ENCODE measurements at regions not wholly inside any gene's neighbourhood (a gene's known extent, or its start where the extent isn't known, plus 50 kb on each side); places are given as distances from the start of the nearest gene placed in this dataset.

- Histone ChIP-seq H3K4me1 (ENCODE audit: insufficient read depth, low read length, poor library complexity, severe bottlenecking) (no peaks in the 10 kb centered on the region), H3K9me3 (ENCODE audit: low read depth, low read length, poor library complexity, severe bottlenecking) (peaks cover 13% of the 10 kb centered on the region), H3K36me3 (ENCODE audit: insufficient read depth, low read length, poor library complexity, severe bottlenecking) (no peaks in the 10 kb centered on the region), H3K27ac (ENCODE audit: low read depth, low read length, poor library complexity, severe bottlenecking) (no peak overlapping the region), H3K27me3 (replicated peaks; ENCODE audit: insufficient read depth, low read depth, low read length, poor library complexity) (no peaks in the 10 kb centered on the region), H3K4me3 (ENCODE audit: low read depth, low read length, poor library complexity, severe bottlenecking) (no peak overlapping the region)
- ChIA-PET CTCF (interaction anchor here (0.6 kb wide), 1 partner anchor 836 kb away, joined by 5 read pairs; no protein-coding TSS in a partner anchor), POLR2A (ENCODE audit: low non-redundant PET) (no interaction called here)
- TF ChIP-seq, protein P1, sequence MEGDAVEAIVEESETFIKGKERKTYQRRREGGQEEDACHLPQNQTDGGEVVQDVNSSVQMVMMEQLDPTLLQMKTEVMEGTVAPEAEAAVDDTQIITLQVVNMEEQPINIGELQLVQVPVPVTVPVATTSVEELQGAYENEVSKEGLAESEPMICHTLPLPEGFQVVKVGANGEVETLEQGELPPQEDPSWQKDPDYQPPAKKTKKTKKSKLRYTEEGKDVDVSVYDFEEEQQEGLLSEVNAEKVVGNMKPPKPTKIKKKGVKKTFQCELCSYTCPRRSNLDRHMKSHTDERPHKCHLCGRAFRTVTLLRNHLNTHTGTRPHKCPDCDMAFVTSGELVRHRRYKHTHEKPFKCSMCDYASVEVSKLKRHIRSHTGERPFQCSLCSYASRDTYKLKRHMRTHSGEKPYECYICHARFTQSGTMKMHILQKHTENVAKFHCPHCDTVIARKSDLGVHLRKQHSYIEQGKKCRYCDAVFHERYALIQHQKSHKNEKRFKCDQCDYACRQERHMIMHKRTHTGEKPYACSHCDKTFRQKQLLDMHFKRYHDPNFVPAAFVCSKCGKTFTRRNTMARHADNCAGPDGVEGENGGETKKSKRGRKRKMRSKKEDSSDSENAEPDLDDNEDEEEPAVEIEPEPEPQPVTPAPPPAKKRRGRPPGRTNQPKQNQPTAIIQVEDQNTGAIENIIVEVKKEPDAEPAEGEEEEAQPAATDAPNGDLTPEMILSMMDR (conservative IDR thresholded peaks at IDR 0.05; ENCODE audit: low read depth, low read length), result no peak
- no peak for TF ChIP-seq EZH2 (IDR thresholded peaks at IDR 0.05; ENCODE audit: borderline replicate concordance, low read depth, low read length, poor library complexity, severe bottlenecking)
- intact Hi-C loops (cut with micrococcal nuclease; ENCODE audit: unreplicated experiment), result no loop called here
- DNase-seq (ENCODE audit: low spot score), result peak; percentile 25
- no TSS peak for BruUV-seq (replicated peaks)
These were observed 430.2 kb downstream of the KCTD12 start for GRCh38 chr13:76455960-76456359.

- CTCF ChIA-PET, result no interaction called here
- intact Hi-C loops (cut with micrococcal nuclease; ENCODE audit: unreplicated experiment), result no loop called here
- H3K36me3 ChIP-seq (ENCODE audit: insufficient read depth, low read length, poor library complexity, severe bottlenecking), result no peaks in the 10 kb centered on the region
- H3K4me3 ChIP-seq (ENCODE audit: low read depth, low read length, poor library complexity, severe bottlenecking), result no peak overlapping the region
- H3K4me1 ChIP-seq (ENCODE audit: insufficient read depth, low read length, poor library complexity, severe bottlenecking), result no peaks in the 10 kb centered on the region
- H3K27me3 ChIP-seq (replicated peaks; ENCODE audit: insufficient read depth, low read depth, low read length, poor library complexity), result no peaks in the 10 kb centered on the region
- H3K27ac ChIP-seq (ENCODE audit: low read depth, low read length, poor library complexity, severe bottlenecking), result no peak overlapping the region
- POLR2A ChIA-PET (ENCODE audit: low non-redundant PET), result interaction anchor here (0.6 kb wide), 1 partner anchor 110 kb away, joined by 3 read pairs; no protein-coding TSS in a partner anchor
- H3K9me3 ChIP-seq (ENCODE audit: low read depth, low read length, poor library complexity, severe bottlenecking), result peaks cover 13% of the 10 kb centered on the region
- BruUV-seq (replicated peaks), result no TSS peak
- TF ChIP-seq EZH2 (IDR thresholded peaks at IDR 0.05; ENCODE audit: borderline replicate concordance, low read depth, low read length, poor library complexity, severe bottlenecking), result no peak
- TF ChIP-seq, protein P1 (conservative IDR thresholded peaks at IDR 0.05; ENCODE audit: low read depth, low read length), result no peak
- no peak for DNase-seq (ENCODE audit: low spot score)
These were observed 431.2 kb downstream of the KCTD12 start for GRCh38 chr13:76454991-76455390.

- Histone ChIP-seq H3K27me3 (replicated peaks; ENCODE audit: insufficient read depth, low read depth, low read length, poor library complexity) (no peaks in the 10 kb centered on the region), H3K36me3 (ENCODE audit: insufficient read depth, low read length, poor library complexity, severe bottlenecking) (no peaks in the 10 kb centered on the region), H3K9me3 (ENCODE audit: low read depth, low read length, poor library complexity, severe bottlenecking) (peaks cover 13% of the 10 kb centered on the region), H3K27ac (ENCODE audit: low read depth, low read length, poor library complexity, severe bottlenecking) (no peak overlapping the region), H3K4me3 (ENCODE audit: low read depth, low read length, poor library complexity, severe bottlenecking) (no peak overlapping the region), H3K4me1 (ENCODE audit: insufficient read depth, low read length, poor library complexity, severe bottlenecking) (no peaks in the 10 kb centered on the region)
- intact Hi-C loops (cut with micrococcal nuclease; ENCODE audit: unreplicated experiment), result no loop called here
- POLR2A ChIA-PET (ENCODE audit: low non-redundant PET), result no interaction called here
- BruUV-seq (replicated peaks), result no TSS peak
- TF ChIP-seq, protein P1 (conservative IDR thresholded peaks at IDR 0.05; ENCODE audit: low read depth, low read length), result no peak
- no peak for TF ChIP-seq EZH2 (IDR thresholded peaks at IDR 0.05; ENCODE audit: borderline replicate concordance, low read depth, low read length, poor library complexity, severe bottlenecking)
- DNase-seq (ENCODE audit: low spot score), result no peak
- CTCF ChIA-PET, result no interaction called here
These were observed 436.5 kb downstream of the KCTD12 start for GRCh38 chr13:76449716-76450115.

All from A673 (cell line).